H9 (cell line): ENCODE measurements at regions not wholly inside any gene's neighbourhood (a gene's known extent, or its start where the extent isn't known, plus 50 kb on each side); places are given as distances from the start of the nearest gene placed in this dataset.

ENCODE experiments used
- DNase-seq: peaks from one replicate; pipeline ENCODE4 v3.0.0-alpha.2; 2017
- H2AFZ ChIP-seq: one replicate; pipeline ENCODE4 v1.6.1; 2013; ENCODE audit warnings: mild to moderate bottlenecking, low read length, control low read depth, moderate library complexity
- H2AK5ac ChIP-seq: 2 replicates; pipeline ENCODE4 v1.6.1; 2013; ENCODE audit warnings: low read length, control low read depth, mixed read lengths; ENCODE audit not compliant: insufficient read length
- H2BK120ac ChIP-seq: one replicate; pipeline ENCODE4 v1.6.1; 2013; ENCODE audit warnings: low read depth, mild to moderate bottlenecking, low read length, control low read depth, inconsistent platforms; ENCODE audit not compliant: poor library complexity, severe bottlenecking
- H2BK12ac ChIP-seq: 2 replicates; pipeline ENCODE4 v1.6.1; 2013; ENCODE audit warnings: low read length, control low read depth, mixed read lengths, low read depth; ENCODE audit not compliant: insufficient read length
- H2BK15ac ChIP-seq: 2 replicates; pipeline ENCODE4 v1.6.1; 2013; ENCODE audit warnings: low read depth, low read length, control low read depth
- H2BK20ac ChIP-seq: one replicate; pipeline ENCODE4 v1.6.1; 2013; ENCODE audit warnings: low read depth, mild to moderate bottlenecking, low read length, control low read depth, inconsistent platforms; ENCODE audit not compliant: poor library complexity, severe bottlenecking
- H2BK5ac ChIP-seq: 2 replicates; pipeline ENCODE4 v1.6.1; 2013; ENCODE audit warnings: low read length, control low read depth, mixed read lengths; ENCODE audit not compliant: insufficient read length
- H3K14ac ChIP-seq: 2 replicates; pipeline ENCODE4 v1.6.1; 2013; ENCODE audit warnings: low read length, control low read depth; ENCODE audit not compliant: insufficient read depth
- H3K18ac ChIP-seq: 2 replicates; pipeline ENCODE4 v1.6.1; 2013; ENCODE audit warnings: low read depth, mild to moderate bottlenecking, mixed read lengths, low read length, control low read depth; ENCODE audit not compliant: insufficient read length
- H3K23ac ChIP-seq: 2 replicates; pipeline ENCODE4 v1.6.1; 2013; ENCODE audit warnings: low read length, control low read depth, mixed read lengths, low read depth; ENCODE audit not compliant: insufficient read length
- H3K23me2 ChIP-seq: 2 replicates; pipeline ENCODE4 v1.6.1; 2013; ENCODE audit warnings: low read depth, mild to moderate bottlenecking, mixed read lengths, low read length, control low read depth; ENCODE audit not compliant: insufficient read length, poor library complexity, severe bottlenecking
- H3K27ac ChIP-seq: 2 replicates; pipeline ENCODE4 v1.5.1; 2013; ENCODE audit warnings: low read length, control low read depth, mixed read lengths, low read depth; ENCODE audit not compliant: insufficient read length
- H3K27me3 ChIP-seq: 2 replicates; pipeline ENCODE4 v1.6.1; 2013; ENCODE audit warnings: low read length, control low read depth, inconsistent platforms; ENCODE audit not compliant: insufficient read depth
- H3K4ac ChIP-seq: 2 replicates; pipeline ENCODE4 v1.6.1; 2013; ENCODE audit warnings: low read depth, mild to moderate bottlenecking, control low read depth, inconsistent platforms, low read length, moderate library complexity
- H3K4me1 ChIP-seq: 2 replicates; pipeline ENCODE4 v1.6.1; 2013; ENCODE audit warnings: low read length, control low read depth, inconsistent platforms; ENCODE audit not compliant: insufficient read depth
- H3K4me2 ChIP-seq: 2 replicates; pipeline ENCODE4 v1.6.1; 2013; ENCODE audit warnings: low read length, control low read depth, mixed read lengths; ENCODE audit not compliant: insufficient read length, insufficient read depth
- H3K56ac ChIP-seq: 2 replicates; pipeline ENCODE4 v1.6.1; 2013; ENCODE audit warnings: low read depth, mild to moderate bottlenecking, mixed read lengths, low read length, control low read depth; ENCODE audit not compliant: insufficient read length
- H3K79me1 ChIP-seq: 2 replicates; pipeline ENCODE4 v1.6.1; 2013; ENCODE audit warnings: low read depth, mild to moderate bottlenecking, moderate library complexity, low read length, control low read depth, inconsistent platforms; ENCODE audit not compliant: insufficient read depth, poor library complexity, severe bottlenecking
- H3K79me2 ChIP-seq: 2 replicates; pipeline ENCODE4 v1.6.1; 2013; ENCODE audit warnings: low read length, control low read depth, inconsistent platforms; ENCODE audit not compliant: insufficient read depth
- H3K9ac ChIP-seq: 2 replicates; pipeline ENCODE4 v1.6.1; 2013; ENCODE audit warnings: low read length, control low read depth, mixed read lengths; ENCODE audit not compliant: insufficient read length; ENCODE audit errors: extremely low read depth
- H3K9me3 ChIP-seq: one replicate; pipeline ENCODE4 v1.6.1; 2013; ENCODE audit warnings: low read depth, low read length, inconsistent platforms; ENCODE audit not compliant: control insufficient read depth
- H3T11ph ChIP-seq: one replicate; pipeline ENCODE4 v1.6.1; 2013; ENCODE audit warnings: mild to moderate bottlenecking, low read length, control low read depth, inconsistent platforms
- H4K20me1 ChIP-seq: one replicate; pipeline ENCODE4 v1.6.1; 2013; ENCODE audit not compliant: control insufficient read depth, insufficient read length, insufficient read depth
- H4K5ac ChIP-seq: 2 replicates; pipeline ENCODE4 v1.6.1; 2013; ENCODE audit warnings: low read depth, mild to moderate bottlenecking, mixed read lengths, low read length, control low read depth; ENCODE audit not compliant: insufficient read length
- H4K8ac ChIP-seq: replicated peaks from 2 replicates; pipeline ENCODE4 v1.6.1; 2013; ENCODE audit warnings: low read length, control low read depth, mixed read lengths, low read depth; ENCODE audit not compliant: insufficient read length
- H4K91ac ChIP-seq: 2 replicates; pipeline ENCODE4 v1.6.1; 2013; ENCODE audit warnings: low read depth, mild to moderate bottlenecking, moderate library complexity, mixed read lengths, low read length, control low read depth; ENCODE audit not compliant: insufficient read length
- H3K27ac Mint-ChIP-seq, 3 experiments: 2 replicates in 2 of 3; 3 replicates in 1 of 3; pipeline ENCODE4 v1.8.0; 2020 to 2021; ENCODE audit warnings: mixed read lengths in 3 of 3, mild to moderate bottlenecking in 1 of 3, moderate library complexity in 1 of 3
- H3K27me3 Mint-ChIP-seq: 2 replicates; pipeline ENCODE4 v1.8.0; 2021; ENCODE audit warnings: low read depth, mild to moderate bottlenecking, moderate library complexity, mixed read lengths
- H3K36me3 Mint-ChIP-seq, 3 experiments: 2 replicates in 2 of 3; 3 replicates in 1 of 3; pipeline ENCODE4 v1.8.0; 2020 to 2021; ENCODE audit warnings: low read depth in 3 of 3, mixed read lengths in 3 of 3; ENCODE audit not compliant: insufficient read depth in 1 of 3
- H3K4me1 Mint-ChIP-seq, 2 experiments: 2 replicates each; pipeline ENCODE4 v1.8.0; 2020; ENCODE audit warnings: mixed read lengths in 2 of 2
- H3K4me3 Mint-ChIP-seq, 2 experiments: 2 replicates in 1 of 2; 3 replicates in 1 of 2; pipeline ENCODE4 v1.8.0; 2020 to 2021; ENCODE audit warnings: mild to moderate bottlenecking in 2 of 2, mixed read lengths in 2 of 2, moderate library complexity in 1 of 2
- H3K9me3 Mint-ChIP-seq, 2 experiments: 2 replicates in 1 of 2; 3 replicates in 1 of 2; pipeline ENCODE4 v1.8.0; 2020; ENCODE audit warnings: mild to moderate bottlenecking in 2 of 2, mixed read lengths in 2 of 2, moderate library complexity in 1 of 2
- WGBS: extraction: QIAGEN DNeasy Blood & Tissue Kit; methylation state at CpG from one replicate; pipeline ENCODE4 v1.1.7; 2013; ENCODE audit warnings: missing lambda C conversion rate, low lambda C conversion rate, mixed read lengths; ENCODE audit not compliant: insufficient read length; ENCODE audit errors: extremely low coverage; 5-methylcytosine and 5-hydroxymethylcytosine counted together
- TF ChIP-seq, protein P1 (sequence below): fragments of 200-600 bp; sonication (generic); conservative IDR thresholded peaks from 3 replicates; pipeline ENCODE4 v1.8.0; 2021; ENCODE audit warnings: antibody characterized with exemption, mild to moderate bottlenecking

- no peak overlapping the region for H4K91ac ChIP-seq
- H2BK15ac ChIP-seq, result no peak overlapping the region
- no peak overlapping the region for H2BK20ac ChIP-seq
- H4K5ac ChIP-seq, result no peak overlapping the region
- H3K18ac ChIP-seq, result no peak overlapping the region
- no peaks in the 10 kb centered on the region for H3K4me1 ChIP-seq
- Mint-ChIP-seq H3K9me3 (peaks cover 0 to 4% of the 10 kb centered on the region in 2 experiments; a peak in 2 of 5 replicates), H3K27ac (no peak overlapping the region), H3K36me3 (no peaks in the 10 kb centered on the region), H3K27me3 (no peaks in the 10 kb centered on the region), H3K4me1 (no peaks in the 10 kb centered on the region), H3K4me3 (no peak overlapping the region)
- no peak overlapping the region for H3K23ac ChIP-seq
- H2BK12ac ChIP-seq, result no peak overlapping the region
- no peaks in the 10 kb centered on the region for H3K9me3 ChIP-seq
- no CpG with 5 or more reads among the region's 1 CpG for WGBS
- no peak overlapping the region for H2BK120ac ChIP-seq
- no peaks in the 10 kb centered on the region for H4K20me1 ChIP-seq
- no peak overlapping the region for H3K9ac ChIP-seq
- H3K79me2 ChIP-seq, result no peaks in the 10 kb centered on the region
- H3K23me2 ChIP-seq, result no peaks in the 10 kb centered on the region
- H3T11ph ChIP-seq, result no peak overlapping the region
- no peak overlapping the region for H4K8ac ChIP-seq
- DNase-seq, result no peak
- H2BK5ac ChIP-seq, result no peak overlapping the region
- H3K4me2 ChIP-seq, result no peak overlapping the region
- no peaks in the 10 kb centered on the region for H3K79me1 ChIP-seq
- H3K56ac ChIP-seq, result no peak overlapping the region
- no peaks in the 10 kb centered on the region for H3K27me3 ChIP-seq
- TF ChIP-seq, protein P1, sequence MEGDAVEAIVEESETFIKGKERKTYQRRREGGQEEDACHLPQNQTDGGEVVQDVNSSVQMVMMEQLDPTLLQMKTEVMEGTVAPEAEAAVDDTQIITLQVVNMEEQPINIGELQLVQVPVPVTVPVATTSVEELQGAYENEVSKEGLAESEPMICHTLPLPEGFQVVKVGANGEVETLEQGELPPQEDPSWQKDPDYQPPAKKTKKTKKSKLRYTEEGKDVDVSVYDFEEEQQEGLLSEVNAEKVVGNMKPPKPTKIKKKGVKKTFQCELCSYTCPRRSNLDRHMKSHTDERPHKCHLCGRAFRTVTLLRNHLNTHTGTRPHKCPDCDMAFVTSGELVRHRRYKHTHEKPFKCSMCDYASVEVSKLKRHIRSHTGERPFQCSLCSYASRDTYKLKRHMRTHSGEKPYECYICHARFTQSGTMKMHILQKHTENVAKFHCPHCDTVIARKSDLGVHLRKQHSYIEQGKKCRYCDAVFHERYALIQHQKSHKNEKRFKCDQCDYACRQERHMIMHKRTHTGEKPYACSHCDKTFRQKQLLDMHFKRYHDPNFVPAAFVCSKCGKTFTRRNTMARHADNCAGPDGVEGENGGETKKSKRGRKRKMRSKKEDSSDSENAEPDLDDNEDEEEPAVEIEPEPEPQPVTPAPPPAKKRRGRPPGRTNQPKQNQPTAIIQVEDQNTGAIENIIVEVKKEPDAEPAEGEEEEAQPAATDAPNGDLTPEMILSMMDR, result no peak
- no peak overlapping the region for H3K27ac ChIP-seq
- H2AFZ ChIP-seq, result no peak overlapping the region
- H2AK5ac ChIP-seq, result no peak overlapping the region
- no peak overlapping the region for H3K14ac ChIP-seq
- H3K4ac ChIP-seq, result no peak overlapping the region
These were observed 309.8 kb downstream of the AHR start for GRCh38 chr7:17608114-17608833.
